Breast epithelium (tissue), 4 donors: ENCODE measurements at regions not wholly inside any gene's neighbourhood (a gene's known extent, or its start where the extent isn't known, plus 50 kb on each side); places are given as distances from the start of the nearest gene placed in this dataset.

Experiments
- DNase-seq, 2 donors: peaks; one replicate each; pipeline ENCODE4 v3.0.0-alpha.2; 2019; ENCODE audit warnings: low spot score in 2 of 2
- H3K27ac ChIP-seq, 2 donors: fragments of 200-600 bp; sonication (generic) in 1 of 2; one replicate each; pipeline ENCODE4 v1.5.1; 2016 to 2019; ENCODE audit warnings: mild to moderate bottlenecking in 1 of 2
- H3K27me3 ChIP-seq, 2 donors: fragments of 200-600 bp; sonication (generic) in 1 of 2; one replicate each; pipeline versions ENCODE4 v1.5.1 to v1.6.0; 2017 to 2019; ENCODE audit warnings: control low read depth in 1 of 2, mild to moderate bottlenecking in 1 of 2
- H3K36me3 ChIP-seq: fragments of 200-600 bp; one replicate; pipeline ENCODE4 v1.5.1; 2019
- H3K4me1 ChIP-seq, 2 donors: fragments of 200-600 bp; sonication (generic); one replicate each; pipeline ENCODE4 v1.5.1; 2016 to 2019; ENCODE audit warnings: control low read depth in 1 of 2
- H3K4me3 ChIP-seq, 3 donors: fragments of 200-600 bp; sonication (generic); 1 replicate in 2 of 3; 2 replicates in 1 of 3; pipeline ENCODE4 v1.5.1; 2016 to 2019; ENCODE audit warnings: mild to moderate bottlenecking in 3 of 3, moderate library complexity in 2 of 3
- H3K9me3 ChIP-seq, 2 donors: fragments of 200-600 bp; sonication (generic) in 1 of 2; one replicate each; pipeline ENCODE4 v1.5.1; 2016 to 2019; ENCODE audit warnings: control low read depth in 1 of 2
- POLR2A ChIP-seq: fragments of 450-650 bp; IDR thresholded peaks from one replicate; pipeline ENCODE4 v1.6.1; 2016; ENCODE audit warnings: antibody characterized with exemption, mild to moderate bottlenecking, moderate library complexity
- POLR2AphosphoS5 ChIP-seq, 3 donors: sonication (generic); formaldehyde crosslinking; IDR thresholded peaks; one replicate each; pipeline ENCODE4 v1.6.1; 2017; ENCODE audit warnings: antibody characterized with exemption in 3 of 3
- intact Hi-C: fragments of 100-400 bp; cut with DNase I; formaldehyde crosslinking; loops from one replicate; pipeline ENCODE4 v1.15.1; 2023; ENCODE audit warnings: low total_unique reads
- TF ChIP-seq, protein P1 (sequence below), 3 donors: fragments of 450-650 bp; IDR thresholded peaks; one replicate each; pipeline ENCODE4 v1.5.1; 2016 to 2017; ENCODE audit warnings: antibody characterized with exemption in 3 of 3, mild to moderate bottlenecking in 3 of 3, moderate library complexity in 3 of 3

DNA sequence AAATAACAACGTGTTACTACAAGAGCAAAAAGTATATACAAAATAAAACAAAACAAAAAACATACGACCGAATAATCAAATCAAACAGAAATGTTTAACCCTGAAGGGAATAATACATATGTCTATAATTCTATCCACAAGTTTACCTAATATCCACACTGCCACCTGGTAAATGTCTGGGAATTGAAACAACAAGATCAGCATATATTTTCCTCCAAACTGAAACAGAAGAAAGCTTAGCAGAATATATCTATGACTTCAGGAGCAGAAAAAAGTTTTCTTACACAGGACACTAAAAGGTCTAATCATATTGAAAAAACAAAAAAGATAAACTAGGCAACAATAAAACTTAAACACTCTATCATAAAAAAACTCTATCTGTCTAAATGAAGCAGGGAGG is 404.0 kb downstream of the CDH11 start:
- no peak for DNase-seq
- H3K4me3 ChIP-seq = no peak overlapping the region
- no peaks in the 10 kb centered on the region for H3K4me1 ChIP-seq
- no peaks in the 10 kb centered on the region for H3K36me3 ChIP-seq
- intact Hi-C loops = no loop called here
- H3K27ac ChIP-seq = no peak overlapping the region
- TF ChIP-seq, protein P1, sequence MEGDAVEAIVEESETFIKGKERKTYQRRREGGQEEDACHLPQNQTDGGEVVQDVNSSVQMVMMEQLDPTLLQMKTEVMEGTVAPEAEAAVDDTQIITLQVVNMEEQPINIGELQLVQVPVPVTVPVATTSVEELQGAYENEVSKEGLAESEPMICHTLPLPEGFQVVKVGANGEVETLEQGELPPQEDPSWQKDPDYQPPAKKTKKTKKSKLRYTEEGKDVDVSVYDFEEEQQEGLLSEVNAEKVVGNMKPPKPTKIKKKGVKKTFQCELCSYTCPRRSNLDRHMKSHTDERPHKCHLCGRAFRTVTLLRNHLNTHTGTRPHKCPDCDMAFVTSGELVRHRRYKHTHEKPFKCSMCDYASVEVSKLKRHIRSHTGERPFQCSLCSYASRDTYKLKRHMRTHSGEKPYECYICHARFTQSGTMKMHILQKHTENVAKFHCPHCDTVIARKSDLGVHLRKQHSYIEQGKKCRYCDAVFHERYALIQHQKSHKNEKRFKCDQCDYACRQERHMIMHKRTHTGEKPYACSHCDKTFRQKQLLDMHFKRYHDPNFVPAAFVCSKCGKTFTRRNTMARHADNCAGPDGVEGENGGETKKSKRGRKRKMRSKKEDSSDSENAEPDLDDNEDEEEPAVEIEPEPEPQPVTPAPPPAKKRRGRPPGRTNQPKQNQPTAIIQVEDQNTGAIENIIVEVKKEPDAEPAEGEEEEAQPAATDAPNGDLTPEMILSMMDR (IDR thresholded peaks at IDR 0.05) = no peak
- TF ChIP-seq POLR2A = no peak
- no peak for TF ChIP-seq POLR2AphosphoS5 (IDR thresholded peaks at IDR 0.05)
- no peaks in the 10 kb centered on the region for H3K27me3 ChIP-seq
- H3K9me3 ChIP-seq = no peaks in the 10 kb centered on the region

DNA sequence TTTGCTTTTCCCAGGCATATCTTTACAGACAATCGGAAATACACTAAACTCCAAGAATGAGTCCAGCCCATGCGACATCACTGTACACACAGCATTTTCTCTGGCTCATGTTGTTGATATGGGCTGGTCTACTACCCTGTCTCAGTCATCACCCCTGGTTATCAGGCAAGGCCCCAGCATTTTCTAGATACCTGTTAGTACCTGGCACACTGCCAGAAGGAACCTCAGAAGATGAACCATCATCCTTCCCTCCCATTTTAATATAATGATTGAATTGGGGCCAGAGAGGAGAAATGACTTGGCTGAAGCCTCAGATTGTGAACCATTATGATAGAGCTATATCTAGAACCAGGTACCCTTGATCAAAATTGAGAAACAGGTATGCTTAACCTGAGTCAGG is 406.2 kb downstream of the CDH11 start:
- no peak for DNase-seq
- TF ChIP-seq POLR2AphosphoS5 (IDR thresholded peaks at IDR 0.05) = no peak
- TF ChIP-seq POLR2A = no peak
- TF ChIP-seq, protein P1 (IDR thresholded peaks at IDR 0.05) = no peak
- intact Hi-C loops = no loop called here
- no peak overlapping the region for H3K4me3 ChIP-seq
- H3K27me3 ChIP-seq = no peaks in the 10 kb centered on the region
- no peaks in the 10 kb centered on the region for H3K36me3 ChIP-seq
- H3K9me3 ChIP-seq = no peaks in the 10 kb centered on the region
- no peak overlapping the region for H3K27ac ChIP-seq
- H3K4me1 ChIP-seq = no peaks in the 10 kb centered on the region

DNA sequence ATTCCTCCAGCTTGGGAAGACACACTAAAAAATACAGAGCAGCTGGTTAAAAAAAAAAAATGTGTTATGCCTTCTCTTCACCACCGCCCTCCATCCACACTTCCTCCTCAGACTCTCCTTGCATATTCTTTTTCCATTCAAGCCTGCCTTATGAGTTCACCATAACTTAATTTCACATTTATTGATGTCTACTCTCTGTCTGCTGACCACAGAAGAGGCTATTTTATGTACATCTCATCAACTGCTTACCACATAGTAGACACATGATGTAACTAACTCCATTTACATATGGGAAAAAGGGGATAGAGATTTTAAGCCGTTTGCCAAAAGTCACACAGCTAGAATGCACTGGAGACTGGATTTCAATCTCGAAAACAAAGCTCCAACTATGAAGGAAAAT is 409.8 kb downstream of the CDH11 start:
- H3K4me1 ChIP-seq = no peaks in the 10 kb centered on the region
- no peak overlapping the region for H3K4me3 ChIP-seq
- H3K27ac ChIP-seq = no peak overlapping the region
- no peaks in the 10 kb centered on the region for H3K9me3 ChIP-seq
- no peaks in the 10 kb centered on the region for H3K36me3 ChIP-seq
- no peaks in the 10 kb centered on the region for H3K27me3 ChIP-seq
- intact Hi-C loops = no loop called here
- DNase-seq = no peak
- TF ChIP-seq POLR2AphosphoS5 (IDR thresholded peaks at IDR 0.05) = no peak

DNA sequence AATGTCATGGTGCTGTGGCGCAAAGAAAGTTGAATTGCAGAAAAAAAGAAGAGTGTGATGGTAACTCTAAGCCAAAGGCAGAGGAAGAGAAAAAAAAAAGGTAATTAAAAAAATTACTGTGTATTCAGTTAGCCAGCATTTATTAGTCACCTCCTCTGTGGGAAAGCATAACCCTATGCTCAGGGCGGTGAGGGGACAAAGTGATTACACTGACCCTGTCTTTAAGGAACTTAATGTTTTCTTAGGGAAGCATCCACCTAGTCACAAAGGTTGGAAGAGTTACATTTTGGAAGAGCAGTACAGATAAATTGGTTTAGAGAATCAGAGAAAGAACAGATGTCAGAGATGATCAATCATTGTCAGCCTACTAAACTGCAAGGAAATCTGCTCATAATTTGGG is 410.3 kb downstream of the CDH11 start:
- intact Hi-C loops = no loop called here
- Histone ChIP-seq H3K27me3 (no peaks in the 10 kb centered on the region), H3K36me3 (no peaks in the 10 kb centered on the region), H3K27ac (no peak overlapping the region), H3K9me3 (no peaks in the 10 kb centered on the region), H3K4me3 (no peak overlapping the region), H3K4me1 (no peaks in the 10 kb centered on the region)
- no peak for DNase-seq
- TF ChIP-seq, protein P1 (IDR thresholded peaks at IDR 0.05) = no peak
- TF ChIP-seq POLR2AphosphoS5 (IDR thresholded peaks at IDR 0.05) (no peak), POLR2A (no peak)

DNA sequence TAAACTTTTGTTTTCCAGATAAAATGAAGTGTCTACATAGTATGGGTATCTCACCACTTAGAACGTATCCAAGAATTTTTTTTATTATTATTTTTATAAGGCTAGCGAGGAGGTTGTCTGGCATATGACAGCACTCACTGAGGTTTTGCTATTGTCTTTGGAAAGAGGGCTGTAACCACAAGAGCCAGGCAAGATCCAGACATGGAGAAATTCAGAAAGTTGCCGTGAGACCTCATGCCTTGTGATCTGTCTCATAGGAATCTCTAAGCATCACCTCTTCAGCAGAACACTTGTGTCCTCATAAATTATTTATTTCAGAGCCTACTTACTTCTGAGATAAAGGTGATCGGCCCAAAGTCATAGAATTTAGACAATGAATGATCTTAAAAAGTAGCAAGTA is 410.8 kb downstream of the CDH11 start:
- TF ChIP-seq, protein P1 (IDR thresholded peaks at IDR 0.05) = no peak
- no peak for TF ChIP-seq POLR2AphosphoS5 (IDR thresholded peaks at IDR 0.05)
- no peak for TF ChIP-seq POLR2A
- Histone ChIP-seq H3K27me3 (no peaks in the 10 kb centered on the region), H3K27ac (no peak overlapping the region)

DNA sequence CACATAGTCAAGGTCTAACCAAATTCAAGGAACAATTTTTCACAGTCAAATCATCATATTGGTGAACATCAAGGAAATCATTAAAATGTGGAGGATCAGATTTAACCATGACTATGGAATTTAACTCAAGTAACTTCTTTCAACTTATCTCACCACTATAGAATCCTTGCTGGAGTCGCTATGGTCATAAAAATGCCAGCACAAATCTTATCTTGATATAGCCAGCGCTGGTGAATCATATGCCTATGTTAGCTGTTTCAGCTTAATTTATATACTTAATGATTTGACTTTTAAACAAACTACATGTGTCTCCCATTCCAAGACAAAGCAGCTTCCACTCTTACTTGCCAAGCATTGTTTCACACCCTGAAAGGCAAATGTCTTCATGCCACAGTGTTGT is 416.4 kb downstream of the CDH11 start:
- Histone ChIP-seq H3K4me3 (no peak overlapping the region), H3K4me1 (no peaks in the 10 kb centered on the region), H3K9me3 (no peaks in the 10 kb centered on the region), H3K27ac (no peak overlapping the region), H3K27me3 (no peaks in the 10 kb centered on the region), H3K36me3 (no peaks in the 10 kb centered on the region)
- TF ChIP-seq, protein P1 (IDR thresholded peaks at IDR 0.05) = no peak
- no peak for TF ChIP-seq POLR2A
- no peak for TF ChIP-seq POLR2AphosphoS5 (IDR thresholded peaks at IDR 0.05)
- intact Hi-C loops = no loop called here
- DNase-seq = no peak

More for the DNA sequence above, 410.8 kb downstream of the CDH11 start:
- Histone ChIP-seq H3K36me3 (no peaks in the 10 kb centered on the region), H3K9me3 (no peaks in the 10 kb centered on the region), H3K4me3 (no peak overlapping the region), H3K4me1 (no peaks in the 10 kb centered on the region)
- DNase-seq = no peak
- intact Hi-C loops = no loop called here
